Activated naive CD4-positive, alpha-beta T cell treated with anti-CD3 and anti-CD28 coated beads, Interleukin-2, amount 50 U/mL, for 24 hours (primary cell): ENCODE measurements at regions not wholly inside any gene's neighbourhood (a gene's known extent, or its start where the extent isn't known, plus 50 kb on each side); places are given as distances from the start of the nearest gene placed in this dataset.

ENCODE experiments used
- H3K27ac Mint-ChIP-seq: one replicate; pipeline ENCODE4 v1.8.0; 2021; ENCODE audit warnings: mild to moderate bottlenecking, mixed read lengths
- H3K27me3 Mint-ChIP-seq: one replicate; pipeline ENCODE4 v1.8.0; 2021; ENCODE audit warnings: mixed read lengths
- H3K36me3 Mint-ChIP-seq: one replicate; pipeline ENCODE4 v1.8.0; 2021; ENCODE audit warnings: mixed read lengths
- H3K4me1 Mint-ChIP-seq: one replicate; pipeline ENCODE4 v1.8.0; 2021; ENCODE audit warnings: mixed read lengths
- H3K4me3 Mint-ChIP-seq: one replicate; pipeline ENCODE4 v1.8.0; 2021; ENCODE audit warnings: mild to moderate bottlenecking, mixed read lengths
- H3K9me3 Mint-ChIP-seq: one replicate; pipeline ENCODE4 v1.8.0; 2021; ENCODE audit warnings: mixed read lengths

DNA sequence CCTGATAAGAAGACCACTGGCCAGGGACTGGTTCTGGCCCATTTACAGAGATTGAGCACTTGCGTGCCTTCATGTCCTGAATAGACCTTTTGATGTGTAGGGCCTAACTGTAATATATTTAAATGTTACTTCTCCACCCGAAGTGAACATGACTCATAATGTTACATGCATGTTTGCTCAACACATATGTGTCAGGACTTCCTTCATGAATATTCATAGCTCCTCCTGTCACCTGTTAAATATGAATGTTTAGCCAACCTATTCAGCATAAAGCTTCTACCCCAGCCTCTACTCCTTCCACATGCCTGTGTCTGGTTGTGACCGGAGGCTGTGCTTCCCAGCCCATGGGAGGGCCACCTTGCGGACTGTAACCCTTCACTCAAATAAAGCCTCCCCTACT, 457.5 kb downstream of the IRX1 start:
- Mint-ChIP-seq H3K4me1 (no peaks in the 10 kb centered on the region), H3K36me3 (no peaks in the 10 kb centered on the region), H3K9me3 (no peaks in the 10 kb centered on the region), H3K27ac (no peak overlapping the region), H3K27me3 (no peaks in the 10 kb centered on the region), H3K4me3 (no peak overlapping the region)

DNA sequence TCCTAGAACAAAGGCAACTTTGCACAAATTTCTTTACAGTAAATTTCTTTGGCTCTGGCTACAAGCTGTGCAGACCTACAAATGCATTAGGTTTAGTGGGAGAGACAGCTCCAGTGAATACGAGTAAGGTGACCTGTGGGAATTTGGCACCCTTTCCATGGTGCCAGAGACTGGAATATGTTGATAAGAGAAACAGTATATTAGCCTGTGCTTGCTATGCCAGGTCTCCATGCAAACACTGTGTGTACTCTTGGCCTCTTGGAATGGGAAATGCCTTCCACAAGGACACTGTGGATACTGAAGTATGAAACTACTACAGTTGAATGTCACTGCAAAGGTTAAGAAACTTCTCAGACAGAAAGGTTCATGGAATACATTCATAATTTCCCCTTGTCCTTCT, 458.5 kb downstream of the IRX1 start:
- no peaks in the 10 kb centered on the region for H3K9me3 Mint-ChIP-seq
- H3K4me1 Mint-ChIP-seq: no peaks in the 10 kb centered on the region
- H3K27ac Mint-ChIP-seq: no peak overlapping the region

DNA sequence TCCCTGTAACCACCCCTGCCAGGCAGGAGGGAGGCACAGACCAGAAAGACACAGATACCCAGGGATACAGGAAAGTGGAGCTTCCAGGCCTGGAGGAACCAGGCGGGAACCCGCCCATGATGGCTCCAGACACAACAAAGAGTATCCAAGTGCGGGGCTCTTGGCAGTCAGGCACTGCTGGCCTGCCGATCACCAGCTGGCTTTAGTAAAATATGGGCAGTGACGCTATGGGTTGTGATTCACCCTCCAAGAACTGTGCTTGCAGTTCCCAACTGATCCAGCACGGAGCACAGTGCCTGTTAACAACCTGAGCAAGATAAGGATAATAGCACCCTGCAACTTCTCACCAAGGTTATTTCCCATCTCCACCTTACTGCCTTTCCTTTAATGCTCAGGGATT, 463.3 kb downstream of the IRX1 start:
- no peaks in the 10 kb centered on the region for H3K27me3 Mint-ChIP-seq
- no peak overlapping the region for H3K4me3 Mint-ChIP-seq
- H3K36me3 Mint-ChIP-seq: no peaks in the 10 kb centered on the region
- no peak overlapping the region for H3K27ac Mint-ChIP-seq
- H3K9me3 Mint-ChIP-seq: no peaks in the 10 kb centered on the region
- H3K4me1 Mint-ChIP-seq: no peaks in the 10 kb centered on the region

More for the DNA sequence above, 458.5 kb downstream of the IRX1 start:
- H3K4me3 Mint-ChIP-seq: no peak overlapping the region
- H3K36me3 Mint-ChIP-seq: no peaks in the 10 kb centered on the region
- no peaks in the 10 kb centered on the region for H3K27me3 Mint-ChIP-seq

DNA sequence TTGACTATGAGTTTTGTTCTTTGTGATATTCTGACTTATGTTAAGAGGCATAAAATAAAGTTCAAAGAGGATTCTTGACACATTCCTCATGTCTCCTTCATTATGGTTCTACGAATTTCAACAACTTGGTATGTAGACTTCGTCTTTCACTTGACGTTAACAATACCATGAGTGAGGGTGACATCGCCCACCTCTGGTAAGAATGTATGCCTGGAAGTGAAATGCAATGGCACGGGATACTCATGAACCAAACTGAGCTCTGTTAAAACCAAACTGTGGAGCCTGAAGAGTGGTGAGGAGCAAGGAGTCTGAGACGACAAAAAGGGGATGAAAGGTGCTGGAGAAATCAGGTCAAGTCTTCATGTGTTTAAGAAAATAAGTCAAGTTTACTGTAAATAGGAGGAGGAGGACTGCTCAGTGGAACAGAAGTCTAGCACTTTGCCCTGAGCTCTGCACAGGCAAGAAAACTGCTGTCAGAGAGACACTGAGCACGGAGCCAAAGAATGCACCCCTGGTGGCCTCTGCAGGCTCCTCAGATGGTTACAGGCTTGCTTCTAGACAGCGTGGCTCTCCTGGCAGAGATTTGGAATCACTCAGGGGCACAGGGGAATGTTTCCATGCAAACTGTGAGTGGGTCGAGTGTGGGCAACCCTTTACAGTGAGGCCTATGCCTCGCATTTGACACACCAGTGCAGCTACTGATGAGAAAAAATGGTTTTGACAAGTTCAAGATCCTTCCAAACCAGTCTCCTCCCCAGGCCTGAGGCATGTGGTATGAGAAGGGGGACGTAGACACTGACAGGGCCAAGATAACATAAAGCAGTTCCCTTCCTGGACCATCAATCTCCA, 470.1 kb downstream of the IRX1 start:
- peaks cover 5% of the 10 kb centered on the region for H3K9me3 Mint-ChIP-seq
- H3K27me3 Mint-ChIP-seq: no peaks in the 10 kb centered on the region
- H3K4me1 Mint-ChIP-seq: no peaks in the 10 kb centered on the region
- no peaks in the 10 kb centered on the region for H3K36me3 Mint-ChIP-seq
- H3K4me3 Mint-ChIP-seq: no peak overlapping the region
- no peak overlapping the region for H3K27ac Mint-ChIP-seq

DNA sequence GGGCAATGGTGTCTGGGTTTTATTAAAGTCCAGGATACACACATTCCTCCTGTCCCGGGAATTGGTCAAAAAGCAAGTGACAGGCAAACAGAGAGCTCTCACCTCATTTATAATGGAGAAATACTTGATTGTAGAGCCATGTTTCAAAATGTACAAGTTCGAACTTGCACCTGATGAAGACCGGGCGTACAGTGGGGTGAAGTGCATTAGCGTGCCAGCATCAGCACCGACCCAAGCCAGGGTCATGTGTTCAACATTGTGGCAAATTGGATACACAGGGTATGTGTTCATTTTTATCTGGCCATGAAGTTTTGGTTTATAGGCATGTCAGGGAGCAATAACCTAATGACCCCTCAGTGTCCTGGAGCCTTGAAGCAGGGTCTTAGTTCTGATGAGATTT, 472.5 kb downstream of the IRX1 start:
- Mint-ChIP-seq H3K4me1 (no peaks in the 10 kb centered on the region), H3K27ac (no peak overlapping the region)

DNA sequence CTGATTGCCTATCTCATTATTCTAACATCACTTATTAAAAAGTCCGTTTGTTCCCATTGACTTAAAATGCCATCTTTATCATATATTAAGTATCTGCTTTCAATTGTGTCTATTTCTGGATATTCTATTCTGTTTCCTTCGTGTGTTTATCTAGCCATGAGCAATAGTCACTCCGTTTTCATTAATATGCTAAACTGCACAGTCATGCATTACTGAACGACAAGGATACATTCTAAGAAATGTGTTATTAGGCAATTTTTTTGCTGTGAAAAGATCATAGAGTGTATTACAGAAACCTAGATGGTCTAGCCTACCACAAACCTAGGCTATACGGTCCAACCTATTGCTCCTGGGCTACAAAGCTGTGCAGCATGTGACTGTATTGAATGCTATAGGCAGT, 482.9 kb downstream of the IRX1 start:
- no peaks in the 10 kb centered on the region for H3K27me3 Mint-ChIP-seq
- H3K27ac Mint-ChIP-seq: no peak overlapping the region
- H3K4me3 Mint-ChIP-seq: no peak overlapping the region
- H3K36me3 Mint-ChIP-seq: no peaks in the 10 kb centered on the region
- H3K9me3 Mint-ChIP-seq: peaks cover 5% of the 10 kb centered on the region
- H3K4me1 Mint-ChIP-seq: no peaks in the 10 kb centered on the region

More for the DNA sequence above, 472.5 kb downstream of the IRX1 start:
- H3K27me3 Mint-ChIP-seq: no peaks in the 10 kb centered on the region
- H3K9me3 Mint-ChIP-seq: peaks cover 5% of the 10 kb centered on the region
- H3K36me3 Mint-ChIP-seq: no peaks in the 10 kb centered on the region
- H3K4me3 Mint-ChIP-seq: no peak overlapping the region

DNA sequence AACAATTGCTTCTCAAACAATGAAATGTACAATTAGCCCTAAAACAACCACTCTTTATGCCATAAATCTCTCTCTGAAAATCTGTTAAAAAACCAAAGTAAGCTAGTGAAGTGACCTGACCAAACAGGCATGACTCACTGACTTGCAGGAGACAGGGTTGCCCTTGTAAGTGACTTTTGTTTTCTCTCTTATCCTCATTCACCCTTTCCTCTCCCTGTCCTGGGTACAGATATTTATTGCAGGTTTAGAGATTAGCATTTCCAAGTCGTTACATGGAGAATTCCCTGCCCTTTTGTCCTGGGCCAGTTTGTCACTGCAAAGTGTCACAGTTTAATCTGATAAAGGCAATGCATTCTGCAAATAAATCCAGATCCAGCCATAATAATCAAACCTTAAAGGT, 484.2 kb downstream of the IRX1 start:
- Mint-ChIP-seq H3K4me1 (no peaks in the 10 kb centered on the region), H3K27me3 (no peaks in the 10 kb centered on the region), H3K9me3 (peaks cover 5% of the 10 kb centered on the region), H3K27ac (no peak overlapping the region), H3K4me3 (no peak overlapping the region), H3K36me3 (no peaks in the 10 kb centered on the region)

- no peak overlapping the region for H3K4me3 Mint-ChIP-seq
- no peaks in the 10 kb centered on the region for H3K27me3 Mint-ChIP-seq
- H3K4me1 Mint-ChIP-seq: no peaks in the 10 kb centered on the region
- peaks cover 5% of the 10 kb centered on the region for H3K9me3 Mint-ChIP-seq
- H3K36me3 Mint-ChIP-seq: no peaks in the 10 kb centered on the region
- H3K27ac Mint-ChIP-seq: no peak overlapping the region
These were observed 484.7 kb downstream of the IRX1 start for GRCh38 chr5:4080370-4080769.

DNA sequence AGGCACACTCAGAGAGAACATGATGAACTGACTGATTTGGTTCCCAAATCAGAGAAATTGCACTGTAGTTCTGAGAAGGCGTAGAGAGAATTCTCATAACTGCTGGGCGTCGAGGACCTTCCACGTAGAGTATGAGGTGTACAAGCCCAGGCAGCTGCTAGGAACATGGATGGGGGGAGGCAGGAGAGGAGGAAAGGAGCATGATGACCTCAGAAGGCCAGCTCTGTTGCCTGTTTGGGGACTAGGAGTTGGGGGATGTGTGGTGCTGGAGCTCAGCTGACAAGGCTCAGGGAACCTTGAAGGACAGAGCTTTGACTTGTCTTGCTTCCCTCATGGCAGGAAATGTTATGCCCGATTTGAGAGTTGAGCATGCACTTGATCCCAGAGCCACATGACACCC, 485.4 kb downstream of the IRX1 start:
- no peak overlapping the region for H3K27ac Mint-ChIP-seq
- no peaks in the 10 kb centered on the region for H3K36me3 Mint-ChIP-seq

GRCh38 chr5:4081466-4081865, 485.8 kb downstream of the IRX1 start:
- Mint-ChIP-seq H3K4me3 (no peak overlapping the region), H3K27ac (no peak overlapping the region), H3K36me3 (no peaks in the 10 kb centered on the region), H3K27me3 (no peaks in the 10 kb centered on the region), H3K4me1 (no peaks in the 10 kb centered on the region), H3K9me3 (peaks cover 5% of the 10 kb centered on the region)

More for the DNA sequence above, 485.4 kb downstream of the IRX1 start:
- Mint-ChIP-seq H3K4me1 (no peaks in the 10 kb centered on the region), H3K9me3 (peaks cover 5% of the 10 kb centered on the region), H3K27me3 (no peaks in the 10 kb centered on the region), H3K4me3 (no peak overlapping the region)

- Mint-ChIP-seq H3K27ac (no peak overlapping the region), H3K27me3 (no peaks in the 10 kb centered on the region), H3K4me1 (no peaks in the 10 kb centered on the region), H3K9me3 (peaks cover 5% of the 10 kb centered on the region), H3K4me3 (no peak overlapping the region), H3K36me3 (no peaks in the 10 kb centered on the region)
These were observed 487.4 kb downstream of the IRX1 start for GRCh38 chr5:4082966-4083564.

DNA sequence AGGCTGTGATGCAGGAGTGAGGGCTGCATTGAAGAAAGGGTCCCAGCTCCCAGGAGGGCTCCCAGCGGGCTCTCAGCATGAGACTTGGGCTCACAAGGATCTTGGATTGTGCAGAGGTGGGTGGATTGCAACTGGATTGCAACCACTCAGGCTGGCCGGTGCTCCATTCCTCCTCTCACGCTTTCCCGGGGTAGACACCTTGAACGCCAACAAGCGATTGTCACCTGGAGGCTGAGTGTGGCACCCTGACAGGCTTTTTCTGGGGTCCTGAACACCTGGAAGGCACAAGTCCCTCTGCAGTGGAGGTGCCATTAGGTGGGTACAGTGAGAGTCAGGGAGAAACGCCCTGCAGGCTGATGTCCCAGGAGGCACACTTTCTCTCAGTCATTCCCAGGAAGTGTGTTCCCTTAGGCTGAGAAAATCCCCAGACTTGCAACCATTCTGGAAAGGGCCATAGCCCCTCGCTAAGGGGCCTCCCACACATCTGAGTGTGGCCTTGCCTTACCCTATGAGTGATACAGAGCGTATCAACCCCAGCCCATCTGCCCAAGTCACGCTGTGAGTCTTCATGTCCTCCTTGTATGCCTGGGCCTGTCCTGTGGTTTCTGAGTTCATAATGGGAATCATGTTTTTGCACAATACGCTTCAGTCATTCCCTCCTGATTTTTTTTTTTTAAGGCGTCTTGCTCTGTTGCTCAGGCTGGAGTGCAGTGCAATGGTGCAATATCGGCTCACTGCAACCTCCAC, 488.1 kb downstream of the IRX1 start:
- Mint-ChIP-seq H3K4me1 (no peaks in the 10 kb centered on the region), H3K27ac (no peak overlapping the region), H3K9me3 (peaks cover 5% of the 10 kb centered on the region), H3K27me3 (no peaks in the 10 kb centered on the region), H3K4me3 (no peak overlapping the region), H3K36me3 (no peaks in the 10 kb centered on the region)

- no peaks in the 10 kb centered on the region for H3K4me1 Mint-ChIP-seq
- H3K27ac Mint-ChIP-seq: no peak overlapping the region
- no peak overlapping the region for H3K4me3 Mint-ChIP-seq
- H3K27me3 Mint-ChIP-seq: no peaks in the 10 kb centered on the region
- H3K9me3 Mint-ChIP-seq: no peaks in the 10 kb centered on the region
- peaks cover 1% of the 10 kb centered on the region for H3K36me3 Mint-ChIP-seq
These were observed 490.4 kb downstream of the IRX1 start for GRCh38 chr5:4086081-4086480.

GRCh38 chr5:4087110-4087509, 491.5 kb downstream of the IRX1 start:
- no peaks in the 10 kb centered on the region for H3K4me1 Mint-ChIP-seq
- no peaks in the 10 kb centered on the region for H3K9me3 Mint-ChIP-seq
- no peak overlapping the region for H3K4me3 Mint-ChIP-seq
- no peaks in the 10 kb centered on the region for H3K27me3 Mint-ChIP-seq
- no peak overlapping the region for H3K27ac Mint-ChIP-seq
- H3K36me3 Mint-ChIP-seq: peaks cover 1% of the 10 kb centered on the region

DNA sequence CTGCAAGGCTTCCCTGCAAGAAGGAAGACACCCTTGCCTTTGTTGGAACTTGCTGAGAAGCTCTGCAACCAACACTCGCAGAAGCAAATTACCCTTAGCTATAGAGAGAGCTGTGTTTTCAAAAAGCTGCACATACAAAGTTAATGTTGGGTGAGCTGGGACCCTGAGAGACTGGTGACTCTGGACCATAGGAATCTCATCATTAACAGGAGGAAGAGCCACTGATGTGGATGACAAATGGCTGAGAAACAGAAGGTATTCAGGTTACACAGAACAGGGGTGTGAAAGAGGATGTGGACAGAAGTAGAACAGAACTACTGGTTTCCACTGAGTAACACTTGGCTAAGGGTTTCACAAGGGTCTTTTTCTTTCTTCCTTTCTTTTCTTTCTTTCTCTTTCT, 493.5 kb downstream of the IRX1 start:
- Mint-ChIP-seq H3K36me3 (peaks cover 1% of the 10 kb centered on the region), H3K4me3 (no peak overlapping the region), H3K27me3 (no peaks in the 10 kb centered on the region), H3K4me1 (no peaks in the 10 kb centered on the region), H3K9me3 (no peaks in the 10 kb centered on the region), H3K27ac (no peak overlapping the region)

DNA sequence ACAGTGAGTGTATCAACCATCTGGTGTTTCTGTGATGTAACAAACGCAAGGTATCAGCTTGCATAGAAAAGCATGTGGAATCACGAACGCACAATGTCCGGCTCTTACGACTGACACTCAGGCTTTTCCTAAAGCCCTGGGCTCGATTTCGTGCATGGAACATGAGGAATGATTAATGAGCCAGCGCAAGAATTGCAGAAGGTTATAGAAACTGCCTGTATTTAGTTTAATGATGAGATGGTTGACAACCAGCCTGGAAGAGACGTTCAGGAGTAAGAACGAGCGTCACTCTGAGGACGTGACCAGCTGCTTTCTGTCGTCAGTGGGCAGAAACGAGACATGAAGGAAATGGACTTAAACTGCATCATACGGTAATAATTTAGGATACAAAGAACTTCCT, 497.6 kb downstream of the IRX1 start:
- Mint-ChIP-seq H3K27ac (no peak overlapping the region), H3K9me3 (peaks cover 6% of the 10 kb centered on the region), H3K4me3 (no peak overlapping the region), H3K36me3 (peaks cover 1% of the 10 kb centered on the region), H3K27me3 (no peaks in the 10 kb centered on the region), H3K4me1 (no peaks in the 10 kb centered on the region)
